ENCODE measurements at regions not wholly inside any gene's neighbourhood (a gene's known extent, or its start where the extent isn't known, plus 50 kb on each side); places are given as distances from the start of the nearest gene placed in this dataset.

- Histone ChIP-seq H3F3A (ENCODE audit: insufficient read depth, low read length, poor library complexity, severe bottlenecking) (no peaks in the 10 kb centered on the region), H3K9me3 (ENCODE audit: low read length) (peaks cover 7% of the 10 kb centered on the region)
- TF ChIP-seq MXI1 (conservative IDR thresholded peaks at IDR 0.05; ENCODE audit: poor library complexity, severe bottlenecking) (no peak), POLR2AphosphoS5 (IDR thresholded peaks at IDR 0.05) (no peak), SMC3 (conservative IDR thresholded peaks at IDR 0.05; ENCODE audit: poor library complexity) (no peak), TAF1 (IDR thresholded peaks at IDR 0.05; ENCODE audit: low read depth) (no peak), REST (IDR thresholded peaks at IDR 0.05; ENCODE audit: borderline replicate concordance) (no peak), CTCF (IDR thresholded peaks at IDR 0.05; ENCODE audit: poor library complexity, severe bottlenecking) (no peak), EZH2 (IDR thresholded peaks at IDR 0.05; ENCODE audit: borderline replicate concordance, insufficient read depth, low read length, poor library complexity, severe bottlenecking) (no peak), RAD21 (conservative IDR thresholded peaks at IDR 0.05) (no peak), EP300 (conservative IDR thresholded peaks at IDR 0.05; ENCODE audit: poor library complexity, severe bottlenecking) (no peak)
Observed at GRCh38 chr3:5666455-5666854, 478.9 kb downstream of the EDEM1 start.

GRCh38 chr3:5673521-5673920, 486.0 kb downstream of the EDEM1 start:
- Histone ChIP-seq H3K9me2 (ENCODE audit: insufficient read depth, low read length) (no peaks in the 10 kb centered on the region), H2AFZ (ENCODE audit: low read depth, low read length) (no peak overlapping the region), H3K79me2 (replicated peaks; ENCODE audit: insufficient read depth, low read length) (no peaks in the 10 kb centered on the region), H3K4me2 (ENCODE audit: low read length) (no peak overlapping the region), H3K27ac (ENCODE audit: low read length) (no peak overlapping the region), H3K36me3 (ENCODE audit: insufficient read depth, low read length) (no peaks in the 10 kb centered on the region), H3K27me3 (ENCODE audit: insufficient read depth, low read depth, low read length) (no peaks in the 10 kb centered on the region), H4K20me1 (ENCODE audit: insufficient read depth) (no peaks in the 10 kb centered on the region), H3K9me3 (ENCODE audit: low read length) (no peaks in the 10 kb centered on the region), H3K9ac (ENCODE audit: low read length) (no peak overlapping the region), H3F3A (ENCODE audit: insufficient read depth, low read length, poor library complexity, severe bottlenecking) (no peaks in the 10 kb centered on the region), H3K4me3 (ENCODE audit: low read length) (no peak overlapping the region)
- TF ChIP-seq MXI1 (conservative IDR thresholded peaks at IDR 0.05; ENCODE audit: poor library complexity, severe bottlenecking) = no peak

More at GRCh38 chr3:5666455-5666854, 478.9 kb downstream of the EDEM1 start:
- H3K9ac ChIP-seq (ENCODE audit: low read length) = no peak overlapping the region
- no peaks in the 10 kb centered on the region for H3K27me3 ChIP-seq (ENCODE audit: insufficient read depth, low read depth, low read length)
- H4K20me1 ChIP-seq (ENCODE audit: insufficient read depth) = no peaks in the 10 kb centered on the region
- H3K79me2 ChIP-seq (replicated peaks; ENCODE audit: insufficient read depth, low read length) = no peaks in the 10 kb centered on the region
- no peak overlapping the region for H2AFZ ChIP-seq (ENCODE audit: low read depth, low read length)
- no peaks in the 10 kb centered on the region for H3K36me3 ChIP-seq (ENCODE audit: insufficient read depth, low read length)
- H3K9me2 ChIP-seq (ENCODE audit: insufficient read depth, low read length) = no peaks in the 10 kb centered on the region
- H3K4me2 ChIP-seq (ENCODE audit: low read length) = no peak overlapping the region
- H3K27ac ChIP-seq (ENCODE audit: low read length) = no peak overlapping the region
- no peak overlapping the region for H3K4me3 ChIP-seq (ENCODE audit: low read length)

- H3F3A ChIP-seq (ENCODE audit: insufficient read depth, low read length, poor library complexity, severe bottlenecking) = no peaks in the 10 kb centered on the region
- TF ChIP-seq CTCF (IDR thresholded peaks at IDR 0.05; ENCODE audit: poor library complexity, severe bottlenecking) (no peak), RAD21 (conservative IDR thresholded peaks at IDR 0.05) (no peak), REST (IDR thresholded peaks at IDR 0.05; ENCODE audit: borderline replicate concordance) (no peak), MXI1 (conservative IDR thresholded peaks at IDR 0.05; ENCODE audit: poor library complexity, severe bottlenecking) (no peak), POLR2AphosphoS5 (IDR thresholded peaks at IDR 0.05) (no peak), TAF1 (IDR thresholded peaks at IDR 0.05; ENCODE audit: low read depth) (no peak), EP300 (conservative IDR thresholded peaks at IDR 0.05; ENCODE audit: poor library complexity, severe bottlenecking) (no peak), SMC3 (conservative IDR thresholded peaks at IDR 0.05; ENCODE audit: poor library complexity) (no peak), EZH2 (IDR thresholded peaks at IDR 0.05; ENCODE audit: borderline replicate concordance, insufficient read depth, low read length, poor library complexity, severe bottlenecking) (no peak)
- H3K27ac ChIP-seq (ENCODE audit: low read length) = no peak overlapping the region
- no peaks in the 10 kb centered on the region for H3K36me3 ChIP-seq (ENCODE audit: insufficient read depth, low read length)
- no peak overlapping the region for H3K4me2 ChIP-seq (ENCODE audit: low read length)
- no peaks in the 10 kb centered on the region for H3K9me3 ChIP-seq (ENCODE audit: low read length)
- H2AFZ ChIP-seq (ENCODE audit: low read depth, low read length) = no peak overlapping the region
- H4K20me1 ChIP-seq (ENCODE audit: insufficient read depth) = no peaks in the 10 kb centered on the region
- no peak overlapping the region for H3K4me3 ChIP-seq (ENCODE audit: low read length)
- no peaks in the 10 kb centered on the region for H3K79me2 ChIP-seq (replicated peaks; ENCODE audit: insufficient read depth, low read length)
- H3K9ac ChIP-seq (ENCODE audit: low read length) = no peak overlapping the region
- no peaks in the 10 kb centered on the region for H3K9me2 ChIP-seq (ENCODE audit: insufficient read depth, low read length)
- H3K27me3 ChIP-seq (ENCODE audit: insufficient read depth, low read depth, low read length) = no peaks in the 10 kb centered on the region
Observed at GRCh38 chr3:5675319-5675718, 487.8 kb downstream of the EDEM1 start.
